ENCODE measurements at regions not wholly inside any gene's neighbourhood (a gene's known extent, or its start where the extent isn't known, plus 50 kb on each side); places are given as distances from the start of the nearest gene placed in this dataset.

DNA sequence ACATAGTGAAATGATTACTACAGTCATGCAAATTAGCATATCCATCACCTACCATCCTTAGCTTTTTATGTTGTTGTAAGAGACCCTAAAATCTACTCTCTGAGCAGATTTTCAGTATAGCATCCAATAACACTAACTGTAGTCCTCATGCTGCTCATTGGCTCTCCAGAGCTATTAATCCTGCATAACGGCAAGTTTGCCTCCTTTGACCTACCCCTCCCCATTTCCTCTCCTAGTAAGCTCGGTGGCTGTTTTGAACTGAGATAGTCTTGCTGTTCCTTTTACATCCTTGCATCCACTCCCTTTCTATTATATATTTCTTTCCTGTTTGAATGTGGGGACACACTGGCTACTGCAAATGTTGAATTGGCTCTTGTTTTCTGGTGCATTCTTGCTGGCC is 481.5 kb downstream of the TSN start:
- no peaks in the 10 kb centered on the region for H3K36me3 ChIP-seq (ENCODE audit: insufficient read depth in 1 of 2, low read depth in 1 of 2)
- TF ChIP-seq, protein P1, sequence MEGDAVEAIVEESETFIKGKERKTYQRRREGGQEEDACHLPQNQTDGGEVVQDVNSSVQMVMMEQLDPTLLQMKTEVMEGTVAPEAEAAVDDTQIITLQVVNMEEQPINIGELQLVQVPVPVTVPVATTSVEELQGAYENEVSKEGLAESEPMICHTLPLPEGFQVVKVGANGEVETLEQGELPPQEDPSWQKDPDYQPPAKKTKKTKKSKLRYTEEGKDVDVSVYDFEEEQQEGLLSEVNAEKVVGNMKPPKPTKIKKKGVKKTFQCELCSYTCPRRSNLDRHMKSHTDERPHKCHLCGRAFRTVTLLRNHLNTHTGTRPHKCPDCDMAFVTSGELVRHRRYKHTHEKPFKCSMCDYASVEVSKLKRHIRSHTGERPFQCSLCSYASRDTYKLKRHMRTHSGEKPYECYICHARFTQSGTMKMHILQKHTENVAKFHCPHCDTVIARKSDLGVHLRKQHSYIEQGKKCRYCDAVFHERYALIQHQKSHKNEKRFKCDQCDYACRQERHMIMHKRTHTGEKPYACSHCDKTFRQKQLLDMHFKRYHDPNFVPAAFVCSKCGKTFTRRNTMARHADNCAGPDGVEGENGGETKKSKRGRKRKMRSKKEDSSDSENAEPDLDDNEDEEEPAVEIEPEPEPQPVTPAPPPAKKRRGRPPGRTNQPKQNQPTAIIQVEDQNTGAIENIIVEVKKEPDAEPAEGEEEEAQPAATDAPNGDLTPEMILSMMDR (IDR thresholded peaks at IDR 0.05), result no peak
- intact Hi-C loops (cut with DNase I), result loop anchor here in 1 of 2 donors (1.0 kb wide), 1 partner anchor 16 kb away; no protein-coding TSS in a partner anchor
- ATAC-seq, result no peak
- H3K27ac ChIP-seq, result no peak overlapping the region
- 25 to 35% (median 30%) methylated on average over 2 of the region's 2 CpGs for WGBS, 3 donors
- no peaks in the 10 kb centered on the region for H3K9me3 ChIP-seq
- no peak for DNase-seq
- no peak overlapping the region for H3K4me3 ChIP-seq
- H3K4me1 ChIP-seq, result no peaks in the 10 kb centered on the region
- peaks cover 0 to 3% (median under 1%) of the 10 kb centered on the region in 3 donors for H3K27me3 ChIP-seq (ENCODE audit: insufficient read depth in 3 of 3, low read length in 2 of 3)

DNA sequence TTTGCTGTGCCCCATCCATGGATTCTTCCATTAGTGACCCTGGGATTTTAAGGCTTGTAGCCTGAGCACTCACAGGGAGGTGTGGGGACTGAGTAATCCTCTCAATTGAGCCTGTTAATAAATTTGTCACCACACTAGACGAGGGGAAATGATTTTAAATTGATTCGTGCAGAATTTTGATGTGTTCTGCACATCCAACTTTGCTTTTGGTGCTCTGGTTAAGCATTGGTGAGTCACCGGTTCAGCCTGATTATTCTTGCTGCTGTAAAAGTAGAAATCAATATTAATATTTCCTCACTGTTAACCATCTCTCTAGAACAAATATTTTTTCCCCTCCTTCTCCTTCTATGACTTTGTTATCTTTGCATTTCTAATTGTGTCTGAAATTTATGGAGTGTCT is 482.0 kb downstream of the TSN start:
- Histone ChIP-seq H3K4me3 (no peak overlapping the region), H3K9me3 (no peaks in the 10 kb centered on the region), H3K27ac (no peak overlapping the region), H3K27me3 (ENCODE audit: insufficient read depth in 3 of 3, low read length in 2 of 3) (peaks cover 0 to 5% (median 3%) of the 10 kb centered on the region in 3 donors), H3K36me3 (ENCODE audit: insufficient read depth in 1 of 2, low read depth in 1 of 2) (no peaks in the 10 kb centered on the region), H3K4me1 (no peaks in the 10 kb centered on the region)
- TF ChIP-seq, protein P1 (IDR thresholded peaks at IDR 0.05), result no peak
- WGBS, 3 donors, result 40 to 60% (median 44%) methylated on average over 3 of the region's 3 CpGs
- ATAC-seq (no peak), DNase-seq (no peak)
- intact Hi-C loops (cut with DNase I), result no loop called here

DNA sequence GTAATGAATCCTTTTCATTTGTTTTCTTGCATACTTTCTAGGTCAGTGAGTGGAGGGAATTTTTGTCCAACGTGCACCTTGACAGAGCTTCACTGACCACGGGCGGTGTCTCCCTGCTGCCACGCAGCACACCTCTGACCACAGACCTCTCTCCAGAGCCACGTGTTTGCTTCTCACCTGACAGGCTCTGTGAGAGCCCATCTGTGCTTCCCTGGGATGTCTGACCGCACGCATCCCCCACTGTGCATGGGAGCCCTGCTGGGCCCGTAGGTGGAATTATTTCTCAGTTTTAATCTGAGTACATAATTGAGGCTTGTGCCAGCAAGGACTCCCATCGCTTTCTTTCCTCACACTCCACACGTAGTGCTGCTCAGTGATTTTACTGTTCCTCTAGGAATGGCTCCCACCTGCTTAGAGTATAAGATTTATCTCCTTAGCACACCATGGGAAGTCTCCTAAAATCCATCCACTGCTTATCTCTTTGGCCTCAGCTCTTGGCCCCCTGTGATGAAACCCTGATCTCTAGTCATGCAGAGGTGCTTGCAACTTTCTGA is 482.6 kb downstream of the TSN start:
- no peaks in the 10 kb centered on the region for H3K9me3 ChIP-seq
- H3K27ac ChIP-seq, result no peak overlapping the region
- TF ChIP-seq, protein P1 (IDR thresholded peaks at IDR 0.05), result no peak
- DNase-seq (no peak), ATAC-seq (no peak)
- no peaks in the 10 kb centered on the region for H3K36me3 ChIP-seq (ENCODE audit: insufficient read depth in 1 of 2, low read depth in 1 of 2)
- intact Hi-C loops (cut with DNase I), result no loop called here
- H3K27me3 ChIP-seq (ENCODE audit: insufficient read depth in 3 of 3, low read length in 2 of 3), result peaks cover 0 to 5% (median 3%) of the 10 kb centered on the region in 3 donors
- H3K4me3 ChIP-seq, result no peak overlapping the region
- no peaks in the 10 kb centered on the region for H3K4me1 ChIP-seq
- 87 to 88% (median 88%) methylated on average over 10 of the region's 10 CpGs for WGBS, 3 donors

DNA sequence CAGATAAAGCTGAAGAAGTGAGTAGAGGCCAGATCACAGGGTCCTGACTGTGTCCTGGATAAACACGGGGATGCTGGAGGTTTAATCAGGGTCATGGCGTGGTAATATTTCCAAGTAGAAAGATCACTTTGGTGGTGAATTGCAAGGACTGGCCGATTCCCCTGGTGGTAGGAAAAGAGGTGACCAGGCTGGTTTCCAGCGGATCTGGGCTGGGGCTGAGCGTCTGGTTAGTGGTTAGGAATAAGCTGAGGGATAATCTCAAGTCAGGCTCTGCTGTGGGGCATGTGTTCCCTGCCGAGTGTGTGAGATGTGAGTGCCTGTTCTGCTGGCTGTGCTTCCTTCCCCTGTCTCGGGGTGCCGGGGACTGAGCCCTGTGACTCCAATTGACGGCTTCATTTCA is 484.0 kb downstream of the TSN start:
- Histone ChIP-seq H3K36me3 (ENCODE audit: insufficient read depth in 1 of 2, low read depth in 1 of 2) (no peaks in the 10 kb centered on the region), H3K9me3 (no peaks in the 10 kb centered on the region), H3K27ac (no peak overlapping the region), H3K4me3 (no peak overlapping the region), H3K27me3 (ENCODE audit: insufficient read depth in 3 of 3, low read length in 2 of 3) (peaks cover 0 to 5% (median 3%) of the 10 kb centered on the region in 3 donors), H3K4me1 (no peaks in the 10 kb centered on the region)
- WGBS, 3 donors, result 68 to 80% (median 71%) methylated on average over 9 of the region's 9 CpGs
- ATAC-seq (no peak), DNase-seq (no peak)
- intact Hi-C loops (cut with DNase I), result no loop called here
- TF ChIP-seq, protein P1 (IDR thresholded peaks at IDR 0.05), result no peak
